Panc1 (cell line): ENCODE measurements at regions not wholly inside any gene's neighbourhood (a gene's known extent, or its start where the extent isn't known, plus 50 kb on each side); places are given as distances from the start of the nearest gene placed in this dataset.

Experiments used
- ATAC-seq: fragments of 200-7000 bp; cut with Tn5 transposase; 2 replicates; pipeline ENCODE4 v1.9.1; 2020; ENCODE audit warnings: mild to moderate bottlenecking, moderate library complexity
- BruUV-seq: library from RNA; stranded (reverse); fragments of 400-500 nt; replicated peaks from 2 replicates; lab custom pipeline; 2021; lab: Mats Ljungman, UMichigan
- CTCF ChIA-PET: fragments of 300-600 bp; sonication (Branson Sonifier 250); formaldehyde crosslinking; loops from one replicate; lab custom pipeline; 2022; ENCODE audit warnings: antibody characterized with exemption; lab: Charles Lee
- POLR2A ChIA-PET: fragments of 300-600 bp; sonication (Branson Sonifier 250); formaldehyde crosslinking; loops from one replicate; lab custom pipeline; 2022; ENCODE audit warnings: antibody characterized with exemption; lab: Charles Lee
- DNase-seq: peaks from one replicate; pipeline ENCODE4 v3.0.0-alpha.2; 2010; ENCODE audit warnings: low read depth, low spot score
- H3K27ac ChIP-seq: 2 replicates; pipeline ENCODE4 v1.5.1; 2011; ENCODE audit warnings: mild to moderate bottlenecking, low read length, inconsistent platforms
- H3K27me3 ChIP-seq: fragments of 200-500 bp; sonication (Bioruptor generic); 2 replicates; pipeline ENCODE4 v1.6.0; 2014; ENCODE audit warnings: low read length, inconsistent platforms; ENCODE audit not compliant: control insufficient read depth, insufficient read depth
- H3K36me3 ChIP-seq: fragments of 200-500 bp; sonication (Bioruptor generic); 2 replicates; pipeline ENCODE4 v1.5.1; 2014; ENCODE audit warnings: inconsistent platforms, mild to moderate bottlenecking, low read length, moderate library complexity; ENCODE audit not compliant: control insufficient read depth, insufficient read depth
- H3K4me1 ChIP-seq: 2 replicates; pipeline ENCODE4 v1.5.1; 2011; ENCODE audit warnings: inconsistent platforms, mild to moderate bottlenecking, low read length, moderate library complexity; ENCODE audit not compliant: control insufficient read depth, insufficient read depth
- H3K4me3 ChIP-seq, 2 experiments: 2 replicates each; pipeline ENCODE4 v1.5.1; 2011 to 2012; ENCODE audit warnings: low read depth in 2 of 2, low read length in 2 of 2, mild to moderate bottlenecking in 2 of 2, inconsistent platforms in 1 of 2, moderate library complexity in 1 of 2
- H3K9me3 ChIP-seq: fragments of 200-500 bp; sonication (Bioruptor generic); 2 replicates; pipeline ENCODE4 v1.5.1; 2014; ENCODE audit warnings: low read depth, mild to moderate bottlenecking, inconsistent platforms, low read length, moderate library complexity; ENCODE audit not compliant: control insufficient read depth, insufficient read depth
- POLR2AphosphoS5 ChIP-seq: IDR thresholded peaks from 2 replicates; pipeline ENCODE4 v1.6.1; 2012; ENCODE audit warnings: mild to moderate bottlenecking, low read depth, low read length, moderate library complexity
- SIN3A ChIP-seq: IDR thresholded peaks from 2 replicates; pipeline ENCODE4 v1.6.1; 2012; ENCODE audit warnings: low read depth, mild to moderate bottlenecking, low read length, moderate library complexity, borderline replicate concordance; ENCODE audit not compliant: insufficient read depth
- TCF7L2 ChIP-seq: IDR thresholded peaks from 2 replicates; pipeline ENCODE4 v1.6.1; 2011; ENCODE audit warnings: mild to moderate bottlenecking, low read depth, low read length, inconsistent platforms
- in situ Hi-C: cut with HindIII; loops from 2 replicates; pipeline ENCODE4 v1.10.0; 2016; ENCODE audit warnings: low sequenced_read_pairs, low pct_unique_long_range_greater_than_20kb
- intact Hi-C: fragments of 100-400 bp; cut with micrococcal nuclease; formaldehyde crosslinking; loops from one replicate; pipeline ENCODE4 v1.10.0; 2022; ENCODE audit not compliant: unreplicated experiment
- TF ChIP-seq, protein P1 (sequence below): fragments of 450-650 bp; IDR thresholded peaks from 2 replicates; pipeline ENCODE4 v1.5.1; 2017; ENCODE audit warnings: mild to moderate bottlenecking
- TF ChIP-seq, protein P2 (sequence below), 2 experiments: IDR thresholded peaks; 2 replicates each; pipeline ENCODE4 v1.6.1; 2011 to 2012; ENCODE audit warnings: low read depth in 2 of 2, control low read depth in 1 of 2, low read length in 1 of 2, mild to moderate bottlenecking in 1 of 2, moderate library complexity in 1 of 2; ENCODE audit not compliant: insufficient read depth in 1 of 2

DNA sequence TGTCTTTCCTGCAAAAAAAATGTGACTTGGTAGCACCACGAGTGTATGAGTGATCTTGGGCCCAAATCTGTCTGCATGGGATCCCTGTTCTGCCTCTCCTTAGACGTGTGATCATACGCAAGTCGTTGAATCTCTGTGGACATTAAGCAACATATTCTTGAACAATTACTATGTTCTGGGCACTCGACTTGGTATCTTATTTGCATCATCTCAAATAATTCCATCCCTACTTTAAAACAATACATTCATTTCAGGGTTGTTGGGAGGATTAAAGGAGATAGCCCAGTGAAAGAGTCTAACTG, 145.4 kb upstream of the CPEB2 start:
- CTCF ChIA-PET, result no interaction called here
- Histone ChIP-seq H3K27ac (no peak overlapping the region), H3K36me3 (no peaks in the 10 kb centered on the region), H3K4me3 (no peak overlapping the region), H3K27me3 (no peaks in the 10 kb centered on the region), H3K4me1 (no peaks in the 10 kb centered on the region), H3K9me3 (no peaks in the 10 kb centered on the region)
- POLR2A ChIA-PET, result no interaction called here
- DNase-seq, result no peak
- in situ Hi-C loops (loop anchor here (25.0 kb wide), 1 partner anchor 130 kb away; no protein-coding TSS in a partner anchor), intact Hi-C loops (no loop called here)
- TF ChIP-seq, protein P1, sequence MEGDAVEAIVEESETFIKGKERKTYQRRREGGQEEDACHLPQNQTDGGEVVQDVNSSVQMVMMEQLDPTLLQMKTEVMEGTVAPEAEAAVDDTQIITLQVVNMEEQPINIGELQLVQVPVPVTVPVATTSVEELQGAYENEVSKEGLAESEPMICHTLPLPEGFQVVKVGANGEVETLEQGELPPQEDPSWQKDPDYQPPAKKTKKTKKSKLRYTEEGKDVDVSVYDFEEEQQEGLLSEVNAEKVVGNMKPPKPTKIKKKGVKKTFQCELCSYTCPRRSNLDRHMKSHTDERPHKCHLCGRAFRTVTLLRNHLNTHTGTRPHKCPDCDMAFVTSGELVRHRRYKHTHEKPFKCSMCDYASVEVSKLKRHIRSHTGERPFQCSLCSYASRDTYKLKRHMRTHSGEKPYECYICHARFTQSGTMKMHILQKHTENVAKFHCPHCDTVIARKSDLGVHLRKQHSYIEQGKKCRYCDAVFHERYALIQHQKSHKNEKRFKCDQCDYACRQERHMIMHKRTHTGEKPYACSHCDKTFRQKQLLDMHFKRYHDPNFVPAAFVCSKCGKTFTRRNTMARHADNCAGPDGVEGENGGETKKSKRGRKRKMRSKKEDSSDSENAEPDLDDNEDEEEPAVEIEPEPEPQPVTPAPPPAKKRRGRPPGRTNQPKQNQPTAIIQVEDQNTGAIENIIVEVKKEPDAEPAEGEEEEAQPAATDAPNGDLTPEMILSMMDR, result no peak
- TF ChIP-seq, protein P2, sequence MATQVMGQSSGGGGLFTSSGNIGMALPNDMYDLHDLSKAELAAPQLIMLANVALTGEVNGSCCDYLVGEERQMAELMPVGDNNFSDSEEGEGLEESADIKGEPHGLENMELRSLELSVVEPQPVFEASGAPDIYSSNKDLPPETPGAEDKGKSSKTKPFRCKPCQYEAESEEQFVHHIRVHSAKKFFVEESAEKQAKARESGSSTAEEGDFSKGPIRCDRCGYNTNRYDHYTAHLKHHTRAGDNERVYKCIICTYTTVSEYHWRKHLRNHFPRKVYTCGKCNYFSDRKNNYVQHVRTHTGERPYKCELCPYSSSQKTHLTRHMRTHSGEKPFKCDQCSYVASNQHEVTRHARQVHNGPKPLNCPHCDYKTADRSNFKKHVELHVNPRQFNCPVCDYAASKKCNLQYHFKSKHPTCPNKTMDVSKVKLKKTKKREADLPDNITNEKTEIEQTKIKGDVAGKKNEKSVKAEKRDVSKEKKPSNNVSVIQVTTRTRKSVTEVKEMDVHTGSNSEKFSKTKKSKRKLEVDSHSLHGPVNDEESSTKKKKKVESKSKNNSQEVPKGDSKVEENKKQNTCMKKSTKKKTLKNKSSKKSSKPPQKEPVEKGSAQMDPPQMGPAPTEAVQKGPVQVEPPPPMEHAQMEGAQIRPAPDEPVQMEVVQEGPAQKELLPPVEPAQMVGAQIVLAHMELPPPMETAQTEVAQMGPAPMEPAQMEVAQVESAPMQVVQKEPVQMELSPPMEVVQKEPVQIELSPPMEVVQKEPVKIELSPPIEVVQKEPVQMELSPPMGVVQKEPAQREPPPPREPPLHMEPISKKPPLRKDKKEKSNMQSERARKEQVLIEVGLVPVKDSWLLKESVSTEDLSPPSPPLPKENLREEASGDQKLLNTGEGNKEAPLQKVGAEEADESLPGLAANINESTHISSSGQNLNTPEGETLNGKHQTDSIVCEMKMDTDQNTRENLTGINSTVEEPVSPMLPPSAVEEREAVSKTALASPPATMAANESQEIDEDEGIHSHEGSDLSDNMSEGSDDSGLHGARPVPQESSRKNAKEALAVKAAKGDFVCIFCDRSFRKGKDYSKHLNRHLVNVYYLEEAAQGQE (IDR thresholded peaks at IDR 0.05; ENCODE audit: insufficient read depth in 1 of 2, low read depth in 2 of 2, low read length in 1 of 2), result no peak
- TF ChIP-seq SIN3A (no peak), POLR2AphosphoS5 (no peak), TCF7L2 (no peak)
- ATAC-seq, result no peak
- BruUV-seq, result no TSS peak

GRCh38 chr4:14857475-14857874, 144.8 kb upstream of the CPEB2 start:
- TF ChIP-seq, protein P1, result no peak
- TF ChIP-seq, protein P2 (IDR thresholded peaks at IDR 0.05; ENCODE audit: insufficient read depth in 1 of 2, low read depth in 2 of 2, low read length in 1 of 2), result no peak
- no peak for TF ChIP-seq TCF7L2
- TF ChIP-seq SIN3A, result no peak
- TF ChIP-seq POLR2AphosphoS5, result no peak
- Histone ChIP-seq H3K4me1 (no peaks in the 10 kb centered on the region), H3K4me3 (no peak overlapping the region), H3K9me3 (no peaks in the 10 kb centered on the region), H3K36me3 (no peaks in the 10 kb centered on the region), H3K27ac (no peak overlapping the region), H3K27me3 (no peaks in the 10 kb centered on the region)
- no TSS peak for BruUV-seq
- ATAC-seq (no peak), DNase-seq (no peak)
- intact Hi-C loops, result no loop called here
- in situ Hi-C loops, result loop anchor here (25.0 kb wide), 1 partner anchor 130 kb away; no protein-coding TSS in a partner anchor
- ChIA-PET CTCF (no interaction called here), POLR2A (no interaction called here)
